NCI-H2196 (cell line): ENCODE measurements at regions not wholly inside any gene's neighbourhood (a gene's known extent, or its start where the extent isn't known, plus 50 kb on each side); places are given as distances from the start of the nearest gene placed in this dataset.
"Not testable (repeated sequence)": the region's sequence is repeated elsewhere in the genome, so short reads cannot be mapped to it uniquely, and the experiment has no call there.

Source experiments
- DNase-seq: peaks from one replicate; lab custom pipeline; 2025; ENCODE audit not compliant: unreplicated experiment; lab: John Stamatoyannopoulos, UW

GRCh38 chr2:223283771-223284170 is 231.8 kb downstream of the KCNE4 start:
- no peak for DNase-seq

GRCh38 chr2:223285370-223286265 is 233.6 kb downstream of the KCNE4 start:
- no peak for DNase-seq

DNA sequence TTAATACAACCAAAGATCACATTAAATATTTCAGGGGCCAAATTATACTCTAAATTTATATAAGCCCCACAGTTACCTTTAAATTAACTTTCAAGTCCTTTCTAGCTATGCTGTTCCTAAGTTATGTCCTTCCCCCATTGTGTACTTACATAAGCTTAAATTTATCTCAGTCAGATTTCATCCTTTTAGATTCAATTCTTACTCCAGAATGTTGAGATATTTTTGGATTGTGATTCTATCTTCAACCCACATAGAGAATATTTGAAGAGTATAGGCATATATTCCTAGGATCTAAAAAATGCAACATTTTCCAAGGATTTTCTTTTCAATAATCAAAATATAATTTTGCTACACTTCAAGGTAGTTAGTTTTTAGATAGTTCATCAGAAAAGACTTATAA is 242.8 kb downstream of the KCNE4 start:
- no peak for DNase-seq

DNA sequence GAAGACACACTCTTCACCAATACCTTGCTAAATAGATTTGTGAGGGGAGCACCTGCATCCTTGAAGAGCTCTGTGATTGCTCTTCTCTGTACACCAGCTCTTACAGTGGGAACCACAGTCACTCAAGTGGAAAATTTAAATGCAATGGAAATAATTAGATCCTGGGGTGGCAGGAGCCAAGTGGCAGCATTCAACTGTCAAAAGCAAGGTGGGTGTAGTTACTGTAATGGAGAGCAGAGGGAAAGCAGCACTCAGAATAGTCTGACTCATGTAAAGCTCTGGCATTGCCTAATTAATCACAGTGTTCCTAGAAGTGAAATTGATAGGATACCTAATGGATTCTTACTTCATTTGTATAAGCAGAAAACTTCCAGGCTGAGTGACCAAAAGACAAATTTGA is 245.8 kb downstream of the KCNE4 start:
- no peak for DNase-seq

- not testable (repeated sequence) for DNase-seq
Observed at GRCh38 chr2:223298329-223298728, 246.3 kb downstream of the KCNE4 start.

DNA sequence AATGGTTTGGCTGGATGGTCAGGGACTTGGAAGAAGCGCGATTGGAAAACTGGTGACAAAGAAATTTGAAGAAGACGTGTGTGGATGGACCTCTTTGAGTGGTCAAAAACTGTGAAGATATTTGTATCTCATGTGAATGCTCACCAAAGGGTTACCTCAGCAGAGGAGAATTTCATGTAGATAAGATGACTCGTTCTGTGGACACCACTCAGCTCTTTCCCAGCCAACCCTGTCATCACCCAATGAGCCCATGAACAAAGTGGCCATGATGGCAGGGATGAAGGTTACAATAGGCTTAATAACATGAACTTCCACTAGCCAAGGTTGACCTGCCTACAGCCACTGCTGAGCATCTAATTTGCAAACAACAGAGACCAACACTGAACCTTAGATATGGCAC is 248.3 kb downstream of the KCNE4 start:
- DNase-seq: no peak

DNA sequence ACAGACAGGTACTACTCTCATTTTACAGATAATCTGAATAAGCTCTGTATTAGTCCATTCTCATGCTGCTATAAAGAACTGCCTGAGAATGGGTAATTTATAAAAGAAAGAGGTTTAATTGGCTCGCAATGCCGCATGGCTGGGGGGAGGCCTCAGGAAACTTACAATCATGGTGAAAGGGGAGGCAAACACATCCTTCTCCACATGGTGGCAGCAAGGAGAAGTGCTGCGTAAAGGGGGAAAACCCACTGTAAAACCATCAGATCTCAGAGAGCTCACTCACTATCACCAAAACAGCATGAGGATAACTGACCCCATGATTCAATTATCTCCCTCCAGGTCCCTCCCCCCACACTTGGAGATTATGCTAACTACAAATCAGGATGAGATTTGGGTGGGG is 254.4 kb downstream of the KCNE4 start:
- DNase-seq: no peak

- DNase-seq: no peak
Observed at GRCh38 chr2:223311889-223312680, 260.1 kb downstream of the KCNE4 start.

DNA sequence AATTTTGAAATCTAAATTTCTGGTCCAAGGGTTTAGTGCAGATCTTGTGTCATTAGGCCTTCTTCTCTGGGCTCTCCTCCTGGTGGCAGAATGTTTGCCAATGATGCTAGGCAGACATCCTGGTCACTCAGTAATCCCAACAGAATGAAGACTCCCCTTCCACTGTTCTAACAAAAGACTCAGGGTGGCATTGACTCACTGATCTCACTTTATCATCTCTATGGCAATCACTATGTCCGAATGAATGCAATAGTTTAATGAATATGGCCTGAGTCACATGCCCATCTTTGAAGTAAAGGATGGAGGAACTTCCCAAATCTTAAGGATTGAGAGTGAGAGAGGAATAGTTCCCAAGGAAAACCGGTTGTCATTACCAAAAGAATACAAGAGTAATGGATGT is 261.1 kb downstream of the KCNE4 start:
- no peak for DNase-seq

GRCh38 chr2:223314811-223315210 is 262.8 kb downstream of the KCNE4 start:
- no peak for DNase-seq

DNA sequence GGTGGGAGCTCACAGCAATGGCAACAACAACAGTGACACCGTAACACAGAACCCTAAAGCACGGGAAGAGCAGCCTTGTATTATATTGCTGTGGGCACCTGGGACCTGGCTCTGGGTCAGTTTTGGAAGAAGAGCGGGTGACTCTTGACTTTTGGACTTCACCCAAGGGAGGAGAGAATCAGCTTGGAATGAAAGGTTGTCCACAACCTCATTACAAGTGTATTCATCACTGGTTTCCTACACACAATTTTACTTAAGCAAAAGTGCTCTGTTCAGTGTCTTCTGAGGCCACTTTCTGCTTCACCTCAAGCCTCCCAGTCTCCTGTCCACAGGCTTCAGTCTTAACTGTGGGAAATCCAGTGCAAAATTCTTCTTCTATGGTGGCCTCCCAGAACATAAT is 263.8 kb downstream of the KCNE4 start:
- DNase-seq: peak; percentile 29

- peak; percentile 15 for DNase-seq
Observed at GRCh38 chr2:223316342-223316741, 264.4 kb downstream of the KCNE4 start.

DNA sequence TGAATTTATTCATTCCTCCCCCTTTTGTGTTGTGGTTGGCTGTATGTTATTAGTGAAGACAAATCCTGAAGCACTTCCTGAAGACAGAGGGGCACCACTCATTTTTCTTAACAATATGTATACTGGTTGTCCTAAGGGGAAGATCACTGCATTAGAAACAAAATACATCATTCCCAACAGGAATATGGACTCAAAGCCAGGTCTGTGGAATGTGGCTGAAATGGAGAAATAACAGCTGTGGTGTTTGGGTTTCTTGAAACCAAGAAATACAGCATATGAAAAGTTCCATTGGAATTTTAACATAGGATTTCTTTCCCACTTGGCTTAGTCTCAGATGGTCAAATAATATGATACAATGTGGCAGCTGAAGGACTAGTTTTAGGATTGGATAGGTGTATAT is 267.6 kb downstream of the KCNE4 start:
- DNase-seq: no peak

- DNase-seq: no peak
Observed at GRCh38 chr2:223324402-223324801, 272.4 kb downstream of the KCNE4 start.

- DNase-seq: no peak
Observed at GRCh38 chr2:223328578-223328977, 273.6 kb downstream of the SCG2 start.

DNA sequence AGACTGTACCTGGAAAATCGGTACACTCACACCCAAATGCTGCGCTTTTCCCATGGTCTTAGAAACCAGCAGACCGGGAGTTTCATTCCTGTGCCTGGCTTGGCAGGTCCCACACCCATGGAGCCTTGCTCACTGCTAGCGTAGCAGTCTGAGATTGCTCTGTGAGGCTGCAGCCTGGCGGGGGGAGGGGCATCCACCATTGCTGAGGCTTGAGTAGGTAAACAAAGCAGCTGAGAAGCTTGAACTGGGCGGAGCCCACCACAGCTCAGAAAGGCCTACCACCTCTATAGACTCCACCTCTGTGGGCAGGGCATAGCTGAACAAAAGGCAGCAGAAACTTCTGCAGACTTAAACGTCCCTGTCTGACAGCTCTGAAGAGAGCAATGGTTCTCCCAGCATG is 271.4 kb downstream of the SCG2 start:
- DNase-seq: not testable (repeated sequence)

DNA sequence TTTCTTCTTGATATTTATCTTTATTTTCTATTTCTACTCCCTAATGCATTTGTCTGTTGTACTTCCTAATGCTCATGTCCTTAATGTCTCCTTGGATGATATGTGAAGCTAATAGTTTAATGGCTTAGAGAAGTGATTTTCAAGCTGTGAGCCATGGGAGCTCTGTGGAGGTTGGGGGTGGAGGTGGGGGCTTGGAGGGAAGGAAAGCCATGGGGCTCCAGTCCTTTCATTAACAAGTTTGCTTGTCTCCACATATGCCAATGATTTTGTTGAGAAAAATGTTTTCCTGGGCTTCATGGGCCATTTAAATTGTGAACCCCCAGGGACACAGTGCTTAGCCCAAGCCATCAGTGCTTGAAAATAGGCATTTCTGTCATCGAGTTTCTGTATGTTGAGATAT is 264.1 kb downstream of the SCG2 start:
- DNase-seq: no peak

DNA sequence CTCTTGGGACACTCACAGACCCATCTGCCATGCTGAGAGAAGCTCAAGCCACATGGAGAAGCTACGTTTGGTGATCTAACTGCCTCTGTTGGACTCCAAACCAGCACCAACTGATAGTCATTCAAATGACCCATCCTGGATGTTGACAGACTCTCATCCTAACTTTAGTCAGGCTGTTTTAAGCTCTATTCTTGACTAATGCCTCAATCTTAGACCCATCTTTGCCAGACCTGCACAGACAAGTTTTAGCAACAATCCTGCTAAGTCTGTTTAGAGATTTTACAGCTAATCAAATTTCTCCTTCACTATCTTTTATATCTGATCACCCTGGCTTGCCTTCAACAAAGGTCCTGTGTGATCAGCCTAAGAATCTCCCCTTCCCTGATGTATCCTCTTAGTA is 245.1 kb downstream of the SCG2 start:
- DNase-seq: no peak

DNA sequence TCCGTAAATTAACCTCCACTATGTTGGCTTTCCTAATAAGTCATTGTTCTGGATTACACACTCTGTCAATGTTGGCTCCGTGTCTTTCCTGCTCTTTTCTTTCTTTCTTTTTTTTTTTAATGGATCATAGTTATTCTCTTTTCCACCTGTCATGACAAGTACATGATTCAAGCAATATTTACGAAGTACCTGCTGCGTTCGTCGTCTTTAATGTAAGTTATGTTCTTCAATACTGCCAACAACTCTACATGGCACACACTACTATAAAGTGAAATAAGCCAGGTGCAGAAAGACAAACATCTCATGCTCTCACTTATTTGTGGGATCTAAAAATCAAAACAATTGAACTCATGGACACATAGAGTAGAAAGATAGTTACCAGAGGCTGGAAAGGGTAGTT is 239.1 kb downstream of the SCG2 start:
- DNase-seq: no peak

DNA sequence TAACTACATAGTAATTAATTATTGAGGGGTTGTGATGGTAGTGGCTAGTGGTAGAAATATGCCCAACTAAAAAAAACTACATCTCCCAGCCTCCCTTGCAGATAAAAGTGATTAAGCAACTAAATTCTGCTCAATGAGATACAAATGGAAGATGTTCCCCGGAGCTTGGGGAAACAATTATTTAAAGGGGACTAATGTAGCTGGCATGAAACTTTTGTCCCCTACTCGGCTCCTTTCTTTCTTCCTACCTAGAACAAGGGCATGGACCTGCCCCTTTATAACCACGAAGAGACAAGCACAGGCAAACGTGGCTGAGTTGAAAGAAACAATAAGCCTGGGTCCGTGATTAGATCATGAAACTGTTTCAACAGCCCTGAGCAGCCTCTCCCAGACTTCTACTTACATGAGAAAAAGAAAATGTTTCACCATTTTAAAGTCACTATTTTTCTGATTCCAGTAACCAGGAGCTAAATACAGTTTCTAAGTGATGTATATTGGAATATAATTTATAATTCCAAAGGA is 236.9 kb downstream of the SCG2 start:
- DNase-seq: no peak

- no peak for DNase-seq
Observed at GRCh38 chr2:223366566-223366965, 235.6 kb downstream of the SCG2 start.

DNA sequence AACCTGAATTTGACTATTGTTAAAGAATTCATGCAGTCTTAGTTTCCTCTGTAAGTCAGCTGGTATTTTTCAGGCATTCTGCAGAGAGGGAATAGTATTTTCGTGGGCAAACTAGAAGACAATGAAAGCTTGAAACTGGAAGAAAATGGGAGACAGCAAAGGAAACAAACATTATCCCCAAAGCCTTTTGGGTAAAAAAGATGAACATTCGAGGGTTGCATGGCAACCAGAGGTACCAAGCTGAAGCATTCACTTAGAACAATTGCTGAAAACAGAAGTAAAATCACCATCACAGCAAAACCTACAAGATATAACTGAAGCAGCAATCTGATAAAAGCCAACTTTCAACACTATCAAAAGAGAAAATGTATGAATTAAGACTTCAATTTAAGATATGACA is 233.7 kb downstream of the SCG2 start:
- DNase-seq: no peak
